Caco-2 (cell line): ENCODE measurements at regions not wholly inside any gene's neighbourhood (a gene's known extent, or its start where the extent isn't known, plus 50 kb on each side); places are given as distances from the start of the nearest gene placed in this dataset.

ENCODE experiments used
- BruUV-seq: library from RNA; stranded (reverse); fragments of 400-500 nt; replicated peaks from 2 replicates; lab custom pipeline; 2021; lab: Mats Ljungman, UMichigan
- CTCF ChIA-PET: fragments of 300-600 bp; sonication (Branson Sonifier 250); formaldehyde crosslinking; loops from one replicate; lab custom pipeline; 2022; ENCODE audit warnings: antibody characterized with exemption; lab: Charles Lee
- POLR2A ChIA-PET: fragments of 300-600 bp; sonication (Branson Sonifier 250); formaldehyde crosslinking; loops from one replicate; lab custom pipeline; 2022; ENCODE audit warnings: antibody characterized with exemption; lab: Charles Lee
- DNase-seq, 2 experiments: peaks; one replicate each; pipeline versions ENCODE4 v3.0.0 to v3.0.0-alpha.2; 2020 to 2022
- H3K27me3 ChIP-seq: replicated peaks from 2 replicates; pipeline ENCODE4 v1.6.0; 2011; ENCODE audit warnings: low read length; ENCODE audit not compliant: control insufficient read depth, insufficient read depth
- H3K36me3 ChIP-seq: 2 replicates; pipeline ENCODE4 v1.5.1; 2011; ENCODE audit warnings: low read length; ENCODE audit not compliant: control insufficient read depth, insufficient read depth
- H3K4me1 ChIP-seq: fragments of 250-450 bp; sonication (Bioruptor Pico); 2 replicates; pipeline ENCODE4 v1.5.1; 2020; ENCODE audit warnings: mild to moderate bottlenecking
- H3K4me3 ChIP-seq: 2 replicates; pipeline ENCODE4 v1.5.1; 2011; ENCODE audit warnings: low read depth, mild to moderate bottlenecking, control low read depth, low read length
- H3K9me3 ChIP-seq: fragments of 250-450 bp; sonication (Bioruptor Pico); 2 replicates; pipeline ENCODE4 v1.5.1; 2020; ENCODE audit warnings: mild to moderate bottlenecking, moderate library complexity
- H3K27ac Mint-ChIP-seq: one replicate; pipeline ENCODE4 v1.8.0; 2022; ENCODE audit warnings: mixed read lengths; ENCODE audit not compliant: unreplicated experiment
- H3K27me3 Mint-ChIP-seq: one replicate; pipeline ENCODE4 v1.8.0; 2022; ENCODE audit warnings: mixed read lengths; ENCODE audit not compliant: insufficient read depth, unreplicated experiment
- H3K36me3 Mint-ChIP-seq: one replicate; pipeline ENCODE4 v1.8.0; 2022; ENCODE audit warnings: mild to moderate bottlenecking, mixed read lengths; ENCODE audit not compliant: insufficient read depth, unreplicated experiment
- H3K4me1 Mint-ChIP-seq: one replicate; pipeline ENCODE4 v1.8.0; 2022; ENCODE audit warnings: low read depth, mixed read lengths; ENCODE audit not compliant: unreplicated experiment
- H3K4me3 Mint-ChIP-seq: one replicate; pipeline ENCODE4 v1.8.0; 2022; ENCODE audit warnings: mild to moderate bottlenecking, moderate library complexity, mixed read lengths; ENCODE audit not compliant: unreplicated experiment
- H3K9me3 Mint-ChIP-seq: one replicate; pipeline ENCODE4 v1.8.0; 2022; ENCODE audit warnings: mixed read lengths; ENCODE audit not compliant: unreplicated experiment
- intact Hi-C: fragments of 100-400 bp; cut with micrococcal nuclease; formaldehyde crosslinking; loops from one replicate; pipeline ENCODE4 v1.10.0; 2022; ENCODE audit not compliant: unreplicated experiment
- TF ChIP-seq, protein P1 (sequence below), 2 experiments: fragments of 200-600 bp in 1 of 2; IDR thresholded peaks; 1 replicate in 1 of 2; 2 replicates in 1 of 2; pipeline versions ENCODE4 v1.5.1 to v1.8.0; 2011 to 2022; ENCODE audit warnings: antibody characterized with exemption in 1 of 2, control low read depth in 1 of 2, inconsistent platforms in 1 of 2, low read depth in 1 of 2, low read length in 1 of 2, mild to moderate bottlenecking in 1 of 2, moderate library complexity in 1 of 2; ENCODE audit not compliant: insufficient read depth in 1 of 2, severe bottlenecking in 1 of 2, unreplicated experiment in 1 of 2

DNA sequence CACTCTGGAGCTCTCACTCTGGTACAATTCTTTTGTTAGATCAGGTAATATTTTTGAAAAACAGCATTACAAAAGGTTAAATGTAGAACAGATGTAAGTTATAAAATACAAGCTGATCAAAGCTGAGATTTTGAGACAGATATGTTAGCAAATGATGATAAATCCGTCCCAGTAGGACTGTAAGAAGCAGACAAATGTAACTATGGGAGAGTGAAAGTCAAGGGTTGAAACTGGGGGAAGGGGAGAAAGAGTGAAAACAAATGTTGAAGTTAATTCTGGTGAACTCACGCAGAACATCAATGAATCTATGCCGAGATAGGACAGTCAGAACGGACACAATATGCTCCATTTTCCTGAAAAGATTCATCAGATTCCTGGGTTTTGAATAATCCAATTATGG lies 298.9 kb upstream of the IRX5 start:
- H3K27me3 Mint-ChIP-seq: no peaks in the 10 kb centered on the region
- no TSS peak for BruUV-seq
- intact Hi-C loops: no loop called here
- peaks cover 17% of the 10 kb centered on the region for H3K9me3 ChIP-seq
- H3K27ac Mint-ChIP-seq: peak overlapping the region; percentile 90
- ChIA-PET CTCF (no interaction called here), POLR2A (no interaction called here)
- H3K4me1 Mint-ChIP-seq: peaks cover 46% of the 10 kb centered on the region
- no peak overlapping the region for H3K4me3 ChIP-seq
- peaks cover 24% of the 10 kb centered on the region for H3K36me3 Mint-ChIP-seq
- peaks cover 59% of the 10 kb centered on the region for H3K9me3 Mint-ChIP-seq
- no peaks in the 10 kb centered on the region for H3K36me3 ChIP-seq
- TF ChIP-seq, protein P1, sequence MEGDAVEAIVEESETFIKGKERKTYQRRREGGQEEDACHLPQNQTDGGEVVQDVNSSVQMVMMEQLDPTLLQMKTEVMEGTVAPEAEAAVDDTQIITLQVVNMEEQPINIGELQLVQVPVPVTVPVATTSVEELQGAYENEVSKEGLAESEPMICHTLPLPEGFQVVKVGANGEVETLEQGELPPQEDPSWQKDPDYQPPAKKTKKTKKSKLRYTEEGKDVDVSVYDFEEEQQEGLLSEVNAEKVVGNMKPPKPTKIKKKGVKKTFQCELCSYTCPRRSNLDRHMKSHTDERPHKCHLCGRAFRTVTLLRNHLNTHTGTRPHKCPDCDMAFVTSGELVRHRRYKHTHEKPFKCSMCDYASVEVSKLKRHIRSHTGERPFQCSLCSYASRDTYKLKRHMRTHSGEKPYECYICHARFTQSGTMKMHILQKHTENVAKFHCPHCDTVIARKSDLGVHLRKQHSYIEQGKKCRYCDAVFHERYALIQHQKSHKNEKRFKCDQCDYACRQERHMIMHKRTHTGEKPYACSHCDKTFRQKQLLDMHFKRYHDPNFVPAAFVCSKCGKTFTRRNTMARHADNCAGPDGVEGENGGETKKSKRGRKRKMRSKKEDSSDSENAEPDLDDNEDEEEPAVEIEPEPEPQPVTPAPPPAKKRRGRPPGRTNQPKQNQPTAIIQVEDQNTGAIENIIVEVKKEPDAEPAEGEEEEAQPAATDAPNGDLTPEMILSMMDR (IDR thresholded peaks at IDR 0.05; ENCODE audit: insufficient read depth in 1 of 2, low read depth in 1 of 2, low read length in 1 of 2, severe bottlenecking in 1 of 2, unreplicated experiment in 1 of 2): no peak
- DNase-seq: no peak
- H3K27me3 ChIP-seq: no peaks in the 10 kb centered on the region
- H3K4me3 Mint-ChIP-seq: no peak overlapping the region
- peaks cover 33% of the 10 kb centered on the region for H3K4me1 ChIP-seq

- H3K4me1 ChIP-seq: peaks cover 33% of the 10 kb centered on the region
- peaks cover 46% of the 10 kb centered on the region for H3K4me1 Mint-ChIP-seq
- no peaks in the 10 kb centered on the region for H3K36me3 ChIP-seq
- CTCF ChIA-PET: no interaction called here
- peak overlapping the region; percentile 55 for H3K4me3 Mint-ChIP-seq
- TF ChIP-seq, protein P1 (IDR thresholded peaks at IDR 0.05; ENCODE audit: insufficient read depth in 1 of 2, low read depth in 1 of 2, low read length in 1 of 2, severe bottlenecking in 1 of 2, unreplicated experiment in 1 of 2): no peak
- H3K27me3 ChIP-seq: no peaks in the 10 kb centered on the region
- peaks cover 49% of the 10 kb centered on the region for H3K9me3 Mint-ChIP-seq
- H3K27ac Mint-ChIP-seq: peak overlapping the region; percentile 90
- no peak overlapping the region for H3K4me3 ChIP-seq
- BruUV-seq: no TSS peak
- no peaks in the 10 kb centered on the region for H3K27me3 Mint-ChIP-seq
- intact Hi-C loops: no loop called here
- peaks cover 17% of the 10 kb centered on the region for H3K9me3 ChIP-seq
- no peak for DNase-seq
- peaks cover 24% of the 10 kb centered on the region for H3K36me3 Mint-ChIP-seq
- POLR2A ChIA-PET: no interaction called here
Observed at GRCh38 chr16:54630284-54630967, 300.2 kb upstream of the IRX5 start.

DNA sequence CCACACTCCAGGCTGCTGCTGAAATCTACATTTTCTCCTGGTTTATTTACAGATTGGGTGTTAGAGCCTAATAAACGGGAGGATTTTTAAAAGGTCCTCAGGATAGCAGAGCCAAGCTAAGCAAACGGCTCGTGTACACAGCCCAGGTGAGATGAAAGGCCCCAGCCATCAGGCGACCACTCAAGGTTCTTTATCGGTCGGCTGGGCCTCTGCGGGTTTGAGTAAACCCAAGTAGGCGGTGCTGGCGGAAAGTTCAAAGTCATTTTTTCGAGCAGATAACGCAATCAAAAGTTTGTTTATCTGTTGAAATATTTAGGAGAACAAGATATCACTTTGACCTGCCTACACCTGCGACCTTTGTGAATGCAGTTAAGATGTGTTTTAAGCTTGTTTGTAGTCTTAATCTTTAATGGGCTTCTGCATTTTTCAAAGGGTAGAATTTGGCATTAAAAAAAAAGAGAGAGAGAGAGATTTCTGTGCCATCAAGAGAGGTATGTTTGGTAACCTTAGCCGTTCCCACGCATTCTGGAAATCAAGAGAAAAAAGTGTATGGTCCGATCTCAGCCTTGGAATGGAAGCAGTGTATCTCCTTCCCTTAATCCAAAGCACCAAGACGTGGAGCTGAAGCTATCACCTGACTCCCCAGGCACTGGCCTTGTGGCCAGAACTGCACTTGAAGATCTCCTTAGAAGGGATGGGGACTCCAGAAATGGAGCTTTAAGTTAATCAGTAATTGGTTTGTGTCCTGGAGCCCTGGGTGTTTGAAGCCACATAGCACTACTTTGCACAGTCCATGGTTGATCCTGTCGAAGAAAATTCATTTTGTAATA lies 301.7 kb upstream of the IRX5 start:
- Mint-ChIP-seq H3K9me3 (peaks cover 49% of the 10 kb centered on the region), H3K27ac (peak overlapping the region; percentile 90), H3K4me3 (peak overlapping the region; percentile 55), H3K4me1 (peaks cover 46% of the 10 kb centered on the region), H3K36me3 (peaks cover 29% of the 10 kb centered on the region), H3K27me3 (no peaks in the 10 kb centered on the region)
- Histone ChIP-seq H3K27me3 (no peaks in the 10 kb centered on the region), H3K36me3 (no peaks in the 10 kb centered on the region), H3K4me3 (no peak overlapping the region), H3K4me1 (peaks cover 33% of the 10 kb centered on the region), H3K9me3 (peaks cover 17% of the 10 kb centered on the region)
- TF ChIP-seq, protein P1 (IDR thresholded peaks at IDR 0.05; ENCODE audit: insufficient read depth in 1 of 2, low read depth in 1 of 2, low read length in 1 of 2, severe bottlenecking in 1 of 2, unreplicated experiment in 1 of 2): no peak
- ChIA-PET POLR2A (interaction anchor here (0.5 to 1.0 kb wide), 6 partner anchors 17 to 855 kb away, joined by 3 to 4 read pairs (median 3); partner anchors contain the start of gene IRX5), CTCF (interaction anchor here (0.6 to 1.0 kb wide), 4 partner anchors 90 to 1438 kb away, joined by 3 to 4 read pairs (median 4); no protein-coding TSS in a partner anchor)
- no TSS peak for BruUV-seq
- DNase-seq: peak; percentile 97 to 98
- intact Hi-C loops: loop anchor here (1.0 to 5.0 kb wide), 10 partner anchors 16 to 736 kb away; partner anchors contain the start of gene IRX3
